WTC11 (cell line): ENCODE measurements at regions not wholly inside any gene's neighbourhood (a gene's known extent, or its start where the extent isn't known, plus 50 kb on each side); places are given as distances from the start of the nearest gene placed in this dataset.

Source experiments
- ATAC-seq: fragments of 200-7000 bp; cut with Tn5 transposase; 2 replicates; pipeline ENCODE4 v1.10.0; 2021; ENCODE audit warnings: mild to moderate bottlenecking, moderate library complexity
- CTCF ChIA-PET: fragments of 300-600 bp; sonication (Branson Sonifier 250); formaldehyde crosslinking; loops from one replicate; lab custom pipeline; 2021; ENCODE audit warnings: antibody characterized with exemption; lab: Charles Lee
- POLR2A ChIA-PET: fragments of 350-600 bp; sonication (Branson Sonifier 250); formaldehyde crosslinking; loops from one replicate; lab custom pipeline; 2021; ENCODE audit warnings: antibody characterized with exemption; lab: Charles Lee
- DNase-seq: peaks from one replicate; pipeline ENCODE4 v3.0.0; 2021; ENCODE audit warnings: low spot score
- H3K27ac Mint-ChIP-seq: 2 replicates; pipeline ENCODE4 v1.8.0; 2021; ENCODE audit warnings: mixed read lengths
- H3K27me3 Mint-ChIP-seq: 2 replicates; pipeline ENCODE4 v1.8.0; 2021; ENCODE audit warnings: low read depth, mild to moderate bottlenecking, moderate library complexity, mixed read lengths
- H3K36me3 Mint-ChIP-seq: 2 replicates; pipeline ENCODE4 v1.8.0; 2021; ENCODE audit warnings: mixed read lengths
- H3K4me1 Mint-ChIP-seq: 2 replicates; pipeline ENCODE4 v1.8.0; 2022; ENCODE audit warnings: mixed read lengths
- H3K4me3 Mint-ChIP-seq: 2 replicates; pipeline ENCODE4 v1.8.0; 2021; ENCODE audit warnings: mild to moderate bottlenecking, moderate library complexity, mixed read lengths
- H3K9me3 Mint-ChIP-seq: 2 replicates; pipeline ENCODE4 v1.8.0; 2021; ENCODE audit warnings: mixed read lengths
- ATF1 ChIP-seq: sonication (generic); formaldehyde crosslinking; IDR thresholded peaks from 2 replicates; pipeline ENCODE4 v1.8.1; 2023; ENCODE audit warnings: mild to moderate bottlenecking, moderate library complexity, missing genetic modification reagents
- GRHL2 ChIP-seq: fragments of 250-450 bp; sonication (Bioruptor Pico); IDR thresholded peaks from 2 replicates; pipeline ENCODE4 v1.8.0; 2022; ENCODE audit warnings: mild to moderate bottlenecking, moderate library complexity; ENCODE audit not compliant: insufficient replicate concordance, severe bottlenecking
- GTF2I ChIP-seq: fragments of 250-450 bp; sonication (Bioruptor Pico); conservative IDR thresholded peaks from 2 replicates; pipeline ENCODE4 v1.4.0; 2021; ENCODE audit warnings: mild to moderate bottlenecking
- MXD4 ChIP-seq: fragments of 250-450 bp; sonication (Bioruptor Pico); IDR thresholded peaks from 2 replicates; pipeline ENCODE4 v1.8.0; 2021; ENCODE audit warnings: mild to moderate bottlenecking, moderate library complexity, borderline replicate concordance
- NFYB ChIP-seq: sonication (generic); formaldehyde crosslinking; conservative IDR thresholded peaks from 2 replicates; pipeline ENCODE4 v1.8.0; 2022; ENCODE audit warnings: low read depth, missing genetic modification reagents
- RELA ChIP-seq: sonication (generic); formaldehyde crosslinking; IDR thresholded peaks from 2 replicates; pipeline ENCODE4 v1.8.1; 2022; ENCODE audit warnings: missing genetic modification reagents, mild to moderate bottlenecking, borderline replicate concordance
- RORB ChIP-seq: fragments of 250-450 bp; sonication (Bioruptor Pico); IDR thresholded peaks from 2 replicates; pipeline ENCODE4 v1.9.0; 2021; ENCODE audit warnings: mild to moderate bottlenecking
- TCF7 ChIP-seq: sonication (generic); formaldehyde crosslinking; IDR thresholded peaks from 2 replicates; pipeline ENCODE4 v1.8.0; 2022; ENCODE audit warnings: mild to moderate bottlenecking, low read depth, missing genetic modification reagents, moderate library complexity
- TEAD4 ChIP-seq: sonication (generic); formaldehyde crosslinking; IDR thresholded peaks from 2 replicates; pipeline ENCODE4 v1.8.0; 2022; ENCODE audit warnings: mild to moderate bottlenecking, missing genetic modification reagents
- TP53 ChIP-seq: sonication (generic); formaldehyde crosslinking; IDR thresholded peaks from 2 replicates; pipeline ENCODE4 v1.8.1; 2023; ENCODE audit warnings: mild to moderate bottlenecking, missing genetic modification reagents
- ZBTB21 ChIP-seq: sonication (generic); formaldehyde crosslinking; IDR thresholded peaks from 2 replicates; pipeline ENCODE4 v1.8.1; 2023; ENCODE audit warnings: mild to moderate bottlenecking, missing genetic modification reagents, borderline replicate concordance
- ZMAT4 ChIP-seq: fragments of 250-450 bp; sonication (Bioruptor Pico); IDR thresholded peaks from 2 replicates; pipeline ENCODE4 v1.9.0; 2021; ENCODE audit warnings: mild to moderate bottlenecking
- ZNF138 ChIP-seq: sonication (generic); formaldehyde crosslinking; conservative IDR thresholded peaks from 2 replicates; pipeline ENCODE4 v1.8.1; 2022; ENCODE audit warnings: mild to moderate bottlenecking, moderate library complexity, missing genetic modification reagents
- ZNF263 ChIP-seq: sonication (generic); formaldehyde crosslinking; IDR thresholded peaks from 2 replicates; pipeline ENCODE4 v1.8.1; 2022; ENCODE audit warnings: low read depth, mild to moderate bottlenecking, moderate library complexity, missing genetic modification reagents
- ZNF423 ChIP-seq: fragments of 250-450 bp; sonication (Bioruptor Pico); IDR thresholded peaks from 2 replicates; pipeline ENCODE4 v2.1.2; 2022; ENCODE audit warnings: mild to moderate bottlenecking, moderate library complexity
- ZNF512 ChIP-seq: sonication (generic); formaldehyde crosslinking; IDR thresholded peaks from 2 replicates; pipeline ENCODE4 v1.8.1; 2022; ENCODE audit warnings: missing genetic modification reagents, borderline replicate concordance
- ZNF671 ChIP-seq: fragments of 250-450 bp; sonication (Bioruptor Pico); IDR thresholded peaks from 2 replicates; pipeline ENCODE4 v1.8.0; 2021; ENCODE audit warnings: mild to moderate bottlenecking
- TF ChIP-seq, protein P1 (sequence below): sonication (generic); formaldehyde crosslinking; IDR thresholded peaks from 2 replicates; pipeline ENCODE4 v1.8.1; 2022; ENCODE audit warnings: low read depth, missing genetic modification reagents, borderline replicate concordance
- TF ChIP-seq, protein P2 (sequence below): sonication (generic); formaldehyde crosslinking; IDR thresholded peaks from 2 replicates; pipeline ENCODE4 v1.8.1; 2023; ENCODE audit warnings: mild to moderate bottlenecking, missing genetic modification reagents
- TF ChIP-seq, protein P3 (sequence below): sonication (generic); formaldehyde crosslinking; IDR thresholded peaks from 2 replicates; pipeline ENCODE4 v1.8.1; 2022; ENCODE audit warnings: mild to moderate bottlenecking, moderate library complexity, missing genetic modification reagents

- no peak for TF ChIP-seq ZNF512 (CRISPR knock-in tag)
- no peak for TF ChIP-seq TEAD4 (CRISPR knock-in tag)
- TF ChIP-seq GTF2I, result no peak
- no peak for TF ChIP-seq ZNF138 (CRISPR knock-in tag)
- TF ChIP-seq, protein P1, sequence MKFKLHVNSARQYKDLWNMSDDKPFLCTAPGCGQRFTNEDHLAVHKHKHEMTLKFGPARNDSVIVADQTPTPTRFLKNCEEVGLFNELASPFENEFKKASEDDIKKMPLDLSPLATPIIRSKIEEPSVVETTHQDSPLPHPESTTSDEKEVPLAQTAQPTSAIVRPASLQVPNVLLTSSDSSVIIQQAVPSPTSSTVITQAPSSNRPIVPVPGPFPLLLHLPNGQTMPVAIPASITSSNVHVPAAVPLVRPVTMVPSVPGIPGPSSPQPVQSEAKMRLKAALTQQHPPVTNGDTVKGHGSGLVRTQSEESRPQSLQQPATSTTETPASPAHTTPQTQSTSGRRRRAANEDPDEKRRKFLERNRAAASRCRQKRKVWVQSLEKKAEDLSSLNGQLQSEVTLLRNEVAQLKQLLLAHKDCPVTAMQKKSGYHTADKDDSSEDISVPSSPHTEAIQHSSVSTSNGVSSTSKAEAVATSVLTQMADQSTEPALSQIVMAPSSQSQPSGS, result no peak
- TF ChIP-seq ZBTB21 (CRISPR knock-in tag), result no peak
These were observed 91.7 kb upstream of the DIO3 start (continued) for GRCh38 chr14:101469382-101470247.

DNA sequence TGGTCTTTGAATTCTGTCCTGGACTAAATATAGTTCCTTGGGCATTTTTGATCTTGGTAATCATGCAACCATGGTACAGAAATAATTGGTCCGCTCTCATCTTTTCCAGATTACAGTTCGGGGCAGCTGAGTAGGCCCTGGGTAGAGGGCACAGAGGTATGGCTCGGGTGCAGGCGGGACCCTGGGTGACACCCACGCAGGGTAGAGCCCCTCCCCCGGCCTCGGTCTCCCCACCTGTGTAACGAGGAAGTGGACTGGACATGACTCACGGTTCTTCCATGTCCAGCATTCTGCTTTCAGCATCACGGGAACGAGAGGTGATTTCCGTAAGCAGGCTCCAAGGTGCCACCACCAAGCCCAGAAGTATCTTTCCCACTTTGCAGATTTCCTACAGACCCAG is 91.0 kb upstream of the DIO3 start:
- no peak overlapping the region for H3K27ac Mint-ChIP-seq
- no peaks in the 10 kb centered on the region for H3K4me1 Mint-ChIP-seq
- no peaks in the 10 kb centered on the region for H3K36me3 Mint-ChIP-seq
- ChIA-PET POLR2A (no interaction called here), CTCF (no interaction called here)
- no peak for TF ChIP-seq ATF1
- no peak for TF ChIP-seq ZNF423 (CRISPR knock-in tag)
- no peaks in the 10 kb centered on the region for H3K27me3 Mint-ChIP-seq
- no peak for DNase-seq
- no peaks in the 10 kb centered on the region for H3K9me3 Mint-ChIP-seq
- H3K4me3 Mint-ChIP-seq, result no peak overlapping the region
- no peak for ATAC-seq

GRCh38 chr14:101471723-101472517 is 89.4 kb upstream of the DIO3 start:
- Mint-ChIP-seq H3K27me3 (no peaks in the 10 kb centered on the region), H3K4me3 (no peak overlapping the region), H3K4me1 (peaks cover 9% of the 10 kb centered on the region), H3K36me3 (no peaks in the 10 kb centered on the region), H3K9me3 (no peaks in the 10 kb centered on the region), H3K27ac (no peak overlapping the region)
- DNase-seq (no peak), ATAC-seq (no peak)
- CTCF ChIA-PET, result no interaction called here
- POLR2A ChIA-PET, result no interaction called here
- no peak for TF ChIP-seq MXD4 (CRISPR knock-in tag)
- TF ChIP-seq ZMAT4 (CRISPR knock-in tag), result no peak
- no peak for TF ChIP-seq GRHL2 (CRISPR knock-in tag)
- TF ChIP-seq, protein P2, sequence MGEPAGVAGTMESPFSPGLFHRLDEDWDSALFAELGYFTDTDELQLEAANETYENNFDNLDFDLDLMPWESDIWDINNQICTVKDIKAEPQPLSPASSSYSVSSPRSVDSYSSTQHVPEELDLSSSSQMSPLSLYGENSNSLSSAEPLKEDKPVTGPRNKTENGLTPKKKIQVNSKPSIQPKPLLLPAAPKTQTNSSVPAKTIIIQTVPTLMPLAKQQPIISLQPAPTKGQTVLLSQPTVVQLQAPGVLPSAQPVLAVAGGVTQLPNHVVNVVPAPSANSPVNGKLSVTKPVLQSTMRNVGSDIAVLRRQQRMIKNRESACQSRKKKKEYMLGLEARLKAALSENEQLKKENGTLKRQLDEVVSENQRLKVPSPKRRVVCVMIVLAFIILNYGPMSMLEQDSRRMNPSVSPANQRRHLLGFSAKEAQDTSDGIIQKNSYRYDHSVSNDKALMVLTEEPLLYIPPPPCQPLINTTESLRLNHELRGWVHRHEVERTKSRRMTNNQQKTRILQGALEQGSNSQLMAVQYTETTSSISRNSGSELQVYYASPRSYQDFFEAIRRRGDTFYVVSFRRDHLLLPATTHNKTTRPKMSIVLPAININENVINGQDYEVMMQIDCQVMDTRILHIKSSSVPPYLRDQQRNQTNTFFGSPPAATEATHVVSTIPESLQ, result no peak
- no peak for TF ChIP-seq ZNF512 (CRISPR knock-in tag)
- TF ChIP-seq RELA (CRISPR knock-in tag), result no peak
- no peak for TF ChIP-seq TP53 (CRISPR knock-in tag)
- TF ChIP-seq ZNF263 (CRISPR knock-in tag), result no peak
- no peak for TF ChIP-seq TCF7
- TF ChIP-seq, protein P3, sequence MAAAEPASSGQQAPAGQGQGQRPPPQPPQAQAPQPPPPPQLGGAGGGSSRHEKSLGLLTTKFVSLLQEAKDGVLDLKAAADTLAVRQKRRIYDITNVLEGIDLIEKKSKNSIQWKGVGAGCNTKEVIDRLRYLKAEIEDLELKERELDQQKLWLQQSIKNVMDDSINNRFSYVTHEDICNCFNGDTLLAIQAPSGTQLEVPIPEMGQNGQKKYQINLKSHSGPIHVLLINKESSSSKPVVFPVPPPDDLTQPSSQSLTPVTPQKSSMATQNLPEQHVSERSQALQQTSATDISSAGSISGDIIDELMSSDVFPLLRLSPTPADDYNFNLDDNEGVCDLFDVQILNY (CRISPR knock-in tag), result no peak
- no peak for TF ChIP-seq ZNF671 (CRISPR knock-in tag)
- TF ChIP-seq, protein P1, result no peak
- TF ChIP-seq NFYB (CRISPR knock-in tag), result no peak
- TF ChIP-seq RORB (CRISPR knock-in tag), result no peak
